Trophoblast cell (in vitro differentiated cells and primary cell): ENCODE measurements at regions not wholly inside any gene's neighbourhood (a gene's known extent, or its start where the extent isn't known, plus 50 kb on each side); places are given as distances from the start of the nearest gene placed in this dataset.

ENCODE experiments used
- DNase-seq, 2 donors: peaks; one replicate each; pipeline ENCODE4 v3.0.0-alpha.2; 2016
- H2AFZ ChIP-seq: 2 replicates; pipeline ENCODE4 v1.6.1; 2013; ENCODE audit warnings: low read length, moderate library complexity, mild to moderate bottlenecking; ENCODE audit not compliant: insufficient read depth, poor library complexity
- H2AK5ac ChIP-seq: 2 replicates; pipeline ENCODE4 v1.6.1; 2013; ENCODE audit warnings: mild to moderate bottlenecking, low read length
- H2BK120ac ChIP-seq: 2 replicates; pipeline ENCODE4 v1.6.1; 2013; ENCODE audit warnings: low read length, mild to moderate bottlenecking, moderate library complexity; ENCODE audit not compliant: insufficient read depth, poor library complexity
- H2BK12ac ChIP-seq: 2 replicates; pipeline ENCODE4 v1.6.1; 2013; ENCODE audit warnings: mild to moderate bottlenecking, low read length, moderate library complexity
- H2BK5ac ChIP-seq: 2 replicates; pipeline ENCODE4 v1.6.1; 2013; ENCODE audit warnings: low read length, low read depth, moderate library complexity, mild to moderate bottlenecking; ENCODE audit not compliant: poor library complexity
- H3K14ac ChIP-seq: 2 replicates; pipeline ENCODE4 v1.6.1; 2013; ENCODE audit warnings: mild to moderate bottlenecking, low read length
- H3K18ac ChIP-seq: 2 replicates; pipeline ENCODE4 v1.6.1; 2013; ENCODE audit warnings: mild to moderate bottlenecking, low read length
- H3K23ac ChIP-seq: 2 replicates; pipeline ENCODE4 v1.6.1; 2013; ENCODE audit warnings: low read length
- H3K27ac ChIP-seq: 2 replicates; pipeline ENCODE4 v1.5.1; 2013; ENCODE audit warnings: low read depth, mild to moderate bottlenecking, inconsistent platforms, low read length, moderate library complexity
- H3K27me3 ChIP-seq: 2 replicates; pipeline ENCODE4 v1.6.1; 2013; ENCODE audit warnings: inconsistent platforms, mild to moderate bottlenecking, low read length, moderate library complexity; ENCODE audit not compliant: insufficient read depth
- H3K36me3 ChIP-seq, 2 experiments: 1 replicate in 1 of 2; 2 replicates in 1 of 2; pipeline ENCODE4 v1.6.1; 2013; ENCODE audit warnings: low read length in 2 of 2, mild to moderate bottlenecking in 2 of 2, moderate library complexity in 1 of 2; ENCODE audit not compliant: insufficient read depth in 2 of 2, control insufficient read depth in 1 of 2
- H3K4ac ChIP-seq: 2 replicates; pipeline ENCODE4 v1.6.1; 2013; ENCODE audit warnings: low read depth, mild to moderate bottlenecking, low read length, moderate library complexity
- H3K4me1 ChIP-seq, 2 experiments: 1 replicate in 1 of 2; 2 replicates in 1 of 2; pipeline ENCODE4 v1.6.1; 2013; ENCODE audit warnings: low read length in 2 of 2, mild to moderate bottlenecking in 2 of 2, moderate library complexity in 1 of 2; ENCODE audit not compliant: insufficient read depth in 2 of 2, control insufficient read depth in 1 of 2
- H3K4me2 ChIP-seq: 2 replicates; pipeline ENCODE4 v1.6.1; 2013; ENCODE audit warnings: inconsistent platforms, mild to moderate bottlenecking, low read length, moderate library complexity
- H3K4me3 ChIP-seq: 2 replicates; pipeline ENCODE4 v1.5.1; 2013; ENCODE audit warnings: mild to moderate bottlenecking, low read depth, low read length, inconsistent platforms
- H3K79me1 ChIP-seq: one replicate; pipeline ENCODE4 v1.6.1; 2013; ENCODE audit warnings: low read length
- H3K79me2 ChIP-seq: 2 replicates; pipeline ENCODE4 v1.6.1; 2013; ENCODE audit warnings: low read length, mild to moderate bottlenecking; ENCODE audit not compliant: control insufficient read depth, insufficient read depth, poor library complexity
- H3K9ac ChIP-seq: 2 replicates; pipeline ENCODE4 v1.6.1; 2013; ENCODE audit warnings: mild to moderate bottlenecking, low read length
- H3K9me3 ChIP-seq: 2 replicates; pipeline ENCODE4 v1.6.1; 2013; ENCODE audit warnings: low read depth, mild to moderate bottlenecking, control low read depth, inconsistent platforms, low read length; ENCODE audit not compliant: insufficient read depth
- H4K12ac ChIP-seq: 2 replicates; pipeline ENCODE4 v1.6.1; 2013; ENCODE audit warnings: low read depth, mild to moderate bottlenecking, low read length, moderate library complexity
- H4K8ac ChIP-seq: 2 replicates; pipeline ENCODE4 v1.6.1; 2013; ENCODE audit warnings: low read depth, mild to moderate bottlenecking, low read length, moderate library complexity
- H4K91ac ChIP-seq: one replicate; pipeline ENCODE4 v1.6.1; 2013; ENCODE audit warnings: low read depth, mild to moderate bottlenecking, low read length, moderate library complexity
- WGBS: extraction: QIAGEN DNeasy Blood & Tissue Kit; methylation state at CpG from one replicate; pipeline ENCODE4 v1.1.7; 2013; ENCODE audit warnings: missing lambda C conversion rate; ENCODE audit not compliant: insufficient read length, insufficient coverage; ENCODE audit errors: extremely low coverage; 5-methylcytosine and 5-hydroxymethylcytosine counted together

- no peak overlapping the region for H2BK5ac ChIP-seq
- no peak overlapping the region for H4K91ac ChIP-seq
- no peak overlapping the region for H3K27ac ChIP-seq
- no peaks in the 10 kb centered on the region for H3K9me3 ChIP-seq
- H3K27me3 ChIP-seq: no peaks in the 10 kb centered on the region
- no peak overlapping the region for H2AK5ac ChIP-seq
- no peaks in the 10 kb centered on the region for H3K79me1 ChIP-seq
- no peak overlapping the region for H3K4ac ChIP-seq
- H3K23ac ChIP-seq: no peak overlapping the region
- no peak overlapping the region for H3K18ac ChIP-seq
- H2AFZ ChIP-seq: no peak overlapping the region
- no peak overlapping the region for H3K14ac ChIP-seq
- H3K36me3 ChIP-seq: no peaks in the 10 kb centered on the region
- H3K4me3 ChIP-seq: no peak overlapping the region
- DNase-seq: no peak
- H2BK120ac ChIP-seq: no peak overlapping the region
- H3K4me1 ChIP-seq: no peaks in the 10 kb centered on the region
- WGBS: no CpG with 5 or more reads among the region's 1 CpG
- H4K8ac ChIP-seq: no peak overlapping the region
- no peaks in the 10 kb centered on the region for H3K79me2 ChIP-seq
- H2BK12ac ChIP-seq: no peak overlapping the region
- H3K9ac ChIP-seq: no peak overlapping the region
- no peak overlapping the region for H4K12ac ChIP-seq
- H3K4me2 ChIP-seq: no peak overlapping the region
These were observed 901.9 kb upstream of the ZEB2 start for GRCh38 chr2:145421841-145422240.

DNA sequence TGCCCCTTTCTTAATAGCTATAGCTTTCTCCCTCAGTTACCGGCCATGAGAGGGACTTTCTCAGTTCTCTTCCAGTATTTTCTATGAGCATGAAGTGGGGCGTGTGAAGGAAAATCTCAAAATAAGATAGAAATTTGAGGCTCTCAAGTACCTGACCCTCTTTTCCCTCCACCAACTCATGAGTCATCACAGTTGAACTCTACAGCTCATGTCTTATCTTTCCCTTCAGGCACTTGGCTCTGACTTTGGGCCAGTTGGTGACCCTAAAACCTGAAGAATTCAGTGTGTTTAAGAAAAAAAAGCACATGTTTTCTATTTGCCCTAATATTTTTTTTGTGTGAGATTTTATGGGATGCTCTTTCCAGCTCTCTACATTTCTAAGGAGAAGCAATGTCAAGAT is 896.7 kb upstream of the ZEB2 start:
- no peak overlapping the region for H2BK5ac ChIP-seq
- no peak overlapping the region for H3K4ac ChIP-seq
- no peaks in the 10 kb centered on the region for H3K27me3 ChIP-seq
- H3K36me3 ChIP-seq: no peaks in the 10 kb centered on the region
- no peak overlapping the region for H4K8ac ChIP-seq
- no peak overlapping the region for H3K9ac ChIP-seq
- H3K27ac ChIP-seq: no peak overlapping the region
- no peak overlapping the region for H3K4me3 ChIP-seq
- WGBS: no CpG with 5 or more reads among the region's 2 CpGs
- H3K79me1 ChIP-seq: no peaks in the 10 kb centered on the region
- no peak overlapping the region for H3K14ac ChIP-seq
- no peak overlapping the region for H2BK120ac ChIP-seq
- no peak overlapping the region for H3K18ac ChIP-seq
- no peaks in the 10 kb centered on the region for H3K79me2 ChIP-seq
- no peak overlapping the region for H4K12ac ChIP-seq
- no peak for DNase-seq
- no peak overlapping the region for H2AK5ac ChIP-seq
- no peak overlapping the region for H4K91ac ChIP-seq
- H3K4me2 ChIP-seq: no peak overlapping the region
- H2BK12ac ChIP-seq: no peak overlapping the region
- H3K9me3 ChIP-seq: no peaks in the 10 kb centered on the region
- H3K4me1 ChIP-seq: no peaks in the 10 kb centered on the region
- H2AFZ ChIP-seq: no peak overlapping the region
- no peak overlapping the region for H3K23ac ChIP-seq

DNA sequence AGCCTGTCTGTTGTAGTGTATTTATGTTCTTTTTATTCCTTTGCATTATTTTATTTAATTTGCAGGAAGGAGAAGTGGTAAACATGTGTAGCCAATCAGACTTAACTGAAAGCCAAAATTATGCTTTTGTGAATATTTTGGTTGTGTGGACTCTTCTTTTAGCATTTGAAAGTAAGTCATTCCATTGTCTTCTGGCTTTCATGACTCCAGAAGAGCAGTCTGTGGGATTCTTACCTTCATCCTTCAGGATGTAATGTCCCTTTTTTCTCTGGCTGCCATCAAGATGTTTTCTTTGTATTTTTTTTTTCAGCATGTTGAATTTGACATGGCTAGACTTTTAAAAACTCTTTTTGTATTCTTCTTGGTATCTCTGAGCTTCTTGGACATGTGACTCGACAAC is 895.2 kb upstream of the ZEB2 start:
- Histone ChIP-seq H3K4me2 (no peak overlapping the region), H3K14ac (no peak overlapping the region), H3K4me1 (no peaks in the 10 kb centered on the region), H3K27me3 (no peaks in the 10 kb centered on the region), H2AK5ac (no peak overlapping the region), H4K12ac (no peak overlapping the region), H3K27ac (no peak overlapping the region), H3K4me3 (no peak overlapping the region), H4K91ac (no peak overlapping the region), H2BK12ac (no peak overlapping the region), H2BK5ac (no peak overlapping the region), H3K79me2 (no peaks in the 10 kb centered on the region), H3K23ac (no peak overlapping the region), H2BK120ac (no peak overlapping the region), H3K36me3 (no peaks in the 10 kb centered on the region), H3K79me1 (no peaks in the 10 kb centered on the region), H4K8ac (no peak overlapping the region), H3K18ac (no peak overlapping the region), H3K4ac (no peak overlapping the region), H2AFZ (no peak overlapping the region), H3K9me3 (no peaks in the 10 kb centered on the region), H3K9ac (no peak overlapping the region)
- no peak for DNase-seq
- no CpG with 5 or more reads among the region's 1 CpG for WGBS

DNA sequence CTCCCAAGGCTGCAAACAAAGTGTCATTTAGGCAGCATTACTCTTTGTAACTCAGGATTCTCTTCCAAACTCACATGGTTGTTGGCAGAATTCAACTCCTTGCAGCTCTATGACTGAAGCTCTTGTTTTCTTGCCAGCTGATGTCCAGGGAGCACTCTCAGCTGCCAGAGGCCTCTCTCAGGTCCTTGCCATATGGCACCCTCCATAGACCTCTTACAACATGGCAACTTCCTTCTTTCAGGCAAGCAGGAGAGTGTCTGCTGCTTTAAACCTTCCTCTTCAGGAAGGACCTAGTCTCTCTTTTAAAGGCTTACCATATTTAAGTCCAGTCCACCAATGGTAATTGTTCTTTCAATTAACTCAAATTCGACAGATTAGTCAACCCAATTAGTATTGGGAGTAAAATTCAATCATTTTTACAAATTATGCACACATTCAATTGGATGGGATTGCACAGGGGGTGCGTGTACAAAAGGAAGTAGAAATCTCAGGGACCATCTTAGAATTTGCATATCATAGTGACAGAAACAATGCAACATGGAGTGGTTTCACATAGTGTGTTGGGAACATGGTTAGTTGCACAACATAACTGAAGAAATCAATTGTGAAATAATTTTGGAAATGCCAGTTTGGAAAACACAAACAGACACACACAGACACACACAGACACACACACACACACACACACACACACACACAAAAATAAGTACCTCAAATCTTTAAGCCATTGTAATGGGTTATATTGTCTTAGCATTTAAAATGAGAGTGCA is 893.5 kb upstream of the ZEB2 start:
- Histone ChIP-seq H2BK120ac (no peak overlapping the region), H3K4ac (no peak overlapping the region), H2AK5ac (no peak overlapping the region), H3K4me1 (no peaks in the 10 kb centered on the region), H3K18ac (no peak overlapping the region), H3K79me1 (no peaks in the 10 kb centered on the region), H3K9ac (no peak overlapping the region), H3K4me3 (no peak overlapping the region), H2BK12ac (no peak overlapping the region), H3K27me3 (no peaks in the 10 kb centered on the region), H3K27ac (no peak overlapping the region), H3K4me2 (no peak overlapping the region), H4K8ac (no peak overlapping the region), H3K79me2 (no peaks in the 10 kb centered on the region), H3K36me3 (no peaks in the 10 kb centered on the region), H4K91ac (no peak overlapping the region), H3K14ac (no peak overlapping the region), H3K23ac (no peak overlapping the region), H2AFZ (no peak overlapping the region), H4K12ac (no peak overlapping the region), H3K9me3 (no peaks in the 10 kb centered on the region), H2BK5ac (no peak overlapping the region)
- no peak for DNase-seq
- no CpG with 5 or more reads among the region's 2 CpGs for WGBS
